ENCODE measurements at regions not wholly inside any gene's neighbourhood (a gene's known extent, or its start where the extent isn't known, plus 50 kb on each side); places are given as distances from the start of the nearest gene placed in this dataset.

GRCh38 chr12:61521258-61521657 is 738.9 kb upstream of the USP15 start (continued):
- TF ChIP-seq CHD7 (IDR thresholded peaks at IDR 0.05; ENCODE audit: insufficient replicate concordance, low read length) = peak; percentile 60
- TF ChIP-seq MAFK (IDR thresholded peaks at IDR 0.05; ENCODE audit: low read depth, low read length) = no peak
